Glutamatergic neuron (in vitro differentiated cells): ENCODE measurements at regions not wholly inside any gene's neighbourhood (a gene's known extent, or its start where the extent isn't known, plus 50 kb on each side); places are given as distances from the start of the nearest gene placed in this dataset.

ENCODE experiments used
- DNase-seq: peaks from one replicate; pipeline ENCODE4 v3.0.0; 2022
- H3K27ac Mint-ChIP-seq: one replicate; pipeline ENCODE4 v1.8.0; 2020; ENCODE audit warnings: mild to moderate bottlenecking, mixed read lengths, inconsistent platforms; ENCODE audit not compliant: unreplicated experiment
- H3K27me3 Mint-ChIP-seq: one replicate; pipeline ENCODE4 v1.8.0; 2020; ENCODE audit warnings: mild to moderate bottlenecking, moderate library complexity, mixed read lengths, inconsistent platforms; ENCODE audit not compliant: unreplicated experiment
- H3K36me3 Mint-ChIP-seq: one replicate; pipeline ENCODE4 v1.8.0; 2020; ENCODE audit warnings: mild to moderate bottlenecking, mixed read lengths, inconsistent platforms; ENCODE audit not compliant: unreplicated experiment
- H3K4me1 Mint-ChIP-seq: one replicate; pipeline ENCODE4 v1.8.0; 2020; ENCODE audit warnings: mild to moderate bottlenecking, low read depth, mixed read lengths, inconsistent platforms; ENCODE audit not compliant: unreplicated experiment
- H3K4me3 Mint-ChIP-seq: one replicate; pipeline ENCODE4 v1.8.0; 2020; ENCODE audit warnings: mild to moderate bottlenecking, mixed read lengths, inconsistent platforms; ENCODE audit not compliant: unreplicated experiment
- H3K9me3 Mint-ChIP-seq: one replicate; pipeline ENCODE4 v1.8.0; 2020; ENCODE audit warnings: mild to moderate bottlenecking, moderate library complexity, mixed read lengths, inconsistent platforms; ENCODE audit not compliant: unreplicated experiment
- TF ChIP-seq, protein P1 (sequence below): fragments of 200-600 bp; sonication (generic); IDR thresholded peaks from one replicate; pipeline ENCODE4 v1.5.0; 2021; ENCODE audit not compliant: partially characterized antibody, unreplicated experiment

DNA sequence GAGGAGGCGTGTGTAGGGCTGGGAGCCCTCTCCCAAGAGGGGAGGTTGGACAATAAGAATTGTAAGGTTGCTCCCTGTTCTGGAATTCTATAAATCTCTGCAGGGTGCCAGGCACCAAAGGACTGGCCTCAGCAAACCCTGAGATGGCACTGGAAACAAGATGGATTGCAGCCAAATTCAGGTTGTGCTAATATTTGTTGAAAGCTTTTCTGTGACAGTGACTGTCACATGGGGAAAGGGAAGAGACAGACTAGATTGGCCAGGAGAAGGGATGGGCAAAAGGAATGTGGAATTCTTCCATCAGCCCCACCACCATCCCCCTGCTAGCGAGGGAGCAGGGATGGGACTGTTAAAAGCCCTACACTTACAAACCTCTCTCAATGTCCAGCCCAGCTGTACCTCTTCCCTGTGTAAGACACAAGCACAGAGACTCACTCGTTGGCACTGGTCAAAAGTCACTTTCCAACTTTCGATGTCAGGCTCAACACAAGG, 62.4 kb downstream of the SOX9 start:
- H3K36me3 Mint-ChIP-seq: no peaks in the 10 kb centered on the region
- no peak overlapping the region for H3K4me3 Mint-ChIP-seq
- no peak for DNase-seq
- peaks cover 2% of the 10 kb centered on the region for H3K27me3 Mint-ChIP-seq
- H3K27ac Mint-ChIP-seq: no peak overlapping the region
- TF ChIP-seq, protein P1, sequence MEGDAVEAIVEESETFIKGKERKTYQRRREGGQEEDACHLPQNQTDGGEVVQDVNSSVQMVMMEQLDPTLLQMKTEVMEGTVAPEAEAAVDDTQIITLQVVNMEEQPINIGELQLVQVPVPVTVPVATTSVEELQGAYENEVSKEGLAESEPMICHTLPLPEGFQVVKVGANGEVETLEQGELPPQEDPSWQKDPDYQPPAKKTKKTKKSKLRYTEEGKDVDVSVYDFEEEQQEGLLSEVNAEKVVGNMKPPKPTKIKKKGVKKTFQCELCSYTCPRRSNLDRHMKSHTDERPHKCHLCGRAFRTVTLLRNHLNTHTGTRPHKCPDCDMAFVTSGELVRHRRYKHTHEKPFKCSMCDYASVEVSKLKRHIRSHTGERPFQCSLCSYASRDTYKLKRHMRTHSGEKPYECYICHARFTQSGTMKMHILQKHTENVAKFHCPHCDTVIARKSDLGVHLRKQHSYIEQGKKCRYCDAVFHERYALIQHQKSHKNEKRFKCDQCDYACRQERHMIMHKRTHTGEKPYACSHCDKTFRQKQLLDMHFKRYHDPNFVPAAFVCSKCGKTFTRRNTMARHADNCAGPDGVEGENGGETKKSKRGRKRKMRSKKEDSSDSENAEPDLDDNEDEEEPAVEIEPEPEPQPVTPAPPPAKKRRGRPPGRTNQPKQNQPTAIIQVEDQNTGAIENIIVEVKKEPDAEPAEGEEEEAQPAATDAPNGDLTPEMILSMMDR: no peak
- no peaks in the 10 kb centered on the region for H3K4me1 Mint-ChIP-seq
- no peaks in the 10 kb centered on the region for H3K9me3 Mint-ChIP-seq

- Mint-ChIP-seq H3K36me3 (no peaks in the 10 kb centered on the region), H3K9me3 (no peaks in the 10 kb centered on the region), H3K4me1 (no peaks in the 10 kb centered on the region), H3K27me3 (peaks cover 2% of the 10 kb centered on the region), H3K4me3 (no peak overlapping the region), H3K27ac (no peak overlapping the region)
- TF ChIP-seq, protein P1: no peak
- no peak for DNase-seq
These were observed 64.0 kb downstream of the SOX9 start for GRCh38 chr17:72184805-72185204.

DNA sequence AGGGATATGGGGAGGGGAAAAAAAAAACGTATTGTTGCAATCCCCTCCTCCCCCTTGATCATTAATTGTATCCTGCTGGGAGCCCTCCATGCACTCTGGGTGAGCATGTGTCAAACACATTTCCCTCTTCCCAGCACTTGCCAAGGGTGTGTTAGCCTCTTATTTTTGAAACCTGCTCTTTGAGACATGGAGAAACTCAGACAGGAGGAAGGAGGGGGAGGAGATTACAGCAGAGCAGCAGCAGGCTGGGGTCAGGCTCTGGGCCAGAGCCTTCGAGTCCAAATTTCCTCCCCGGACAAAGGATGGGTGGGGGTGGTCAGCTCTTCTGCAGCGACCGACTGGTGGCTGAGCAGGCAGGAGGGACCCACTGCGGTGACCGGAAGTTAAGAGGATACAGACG, 64.7 kb downstream of the SOX9 start:
- DNase-seq: no peak
- H3K4me1 Mint-ChIP-seq: no peaks in the 10 kb centered on the region
- no peaks in the 10 kb centered on the region for H3K9me3 Mint-ChIP-seq

GRCh38 chr17:72187556-72187955, 66.7 kb downstream of the SOX9 start:
- Mint-ChIP-seq H3K27ac (no peak overlapping the region), H3K4me1 (no peaks in the 10 kb centered on the region), H3K27me3 (peaks cover 2% of the 10 kb centered on the region), H3K4me3 (no peak overlapping the region), H3K9me3 (no peaks in the 10 kb centered on the region), H3K36me3 (no peaks in the 10 kb centered on the region)
- no peak for DNase-seq
- TF ChIP-seq, protein P1: no peak

More for the DNA sequence above, 64.7 kb downstream of the SOX9 start:
- Mint-ChIP-seq H3K36me3 (no peaks in the 10 kb centered on the region), H3K27ac (no peak overlapping the region), H3K4me3 (no peak overlapping the region), H3K27me3 (peaks cover 2% of the 10 kb centered on the region)
- TF ChIP-seq, protein P1: no peak

DNA sequence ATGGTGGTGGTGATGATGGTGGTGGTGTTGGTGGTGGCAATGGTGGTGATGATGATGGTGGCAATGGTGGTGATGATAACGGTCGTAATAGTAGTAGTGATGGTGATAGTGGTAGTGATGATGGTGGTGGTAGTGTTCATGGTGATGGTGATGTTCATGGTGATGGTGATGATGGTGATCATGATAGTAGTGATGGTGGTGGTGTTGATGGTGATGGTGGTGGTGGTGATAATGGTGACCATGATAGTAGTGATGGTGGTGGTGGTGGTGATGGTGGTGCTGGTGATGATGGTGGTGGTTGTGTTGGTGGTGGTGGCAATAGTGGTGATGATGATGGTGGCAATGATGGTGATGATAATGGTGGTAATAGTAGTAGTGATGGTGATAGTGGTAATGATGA, 68.0 kb downstream of the SOX9 start:
- H3K27ac Mint-ChIP-seq: no peak overlapping the region
- H3K4me3 Mint-ChIP-seq: no peak overlapping the region
- TF ChIP-seq, protein P1: no peak
- no peak for DNase-seq
- H3K36me3 Mint-ChIP-seq: no peaks in the 10 kb centered on the region
- H3K27me3 Mint-ChIP-seq: peaks cover 2% of the 10 kb centered on the region
- no peaks in the 10 kb centered on the region for H3K9me3 Mint-ChIP-seq
- H3K4me1 Mint-ChIP-seq: no peaks in the 10 kb centered on the region
